Keratinocyte (primary cell): ENCODE measurements at regions not wholly inside any gene's neighbourhood (a gene's known extent, or its start where the extent isn't known, plus 50 kb on each side); places are given as distances from the start of the nearest gene placed in this dataset.

Experiments used
- DNase-seq: peaks from one replicate; pipeline ENCODE4 v3.0.0-alpha.2; 2011; ENCODE audit warnings: low read depth, missing footprints, low spot score
- FAIRE-seq: peaks from 2 replicates; lab custom pipeline; 2011; peaks lifted over from hg19 to GRCh38; lab: Jason Lieb, UNC
- H2AFZ ChIP-seq: 2 replicates; pipeline ENCODE4 v1.6.0; 2012; ENCODE audit warnings: low read length, control low read depth, inconsistent platforms; ENCODE audit not compliant: control insufficient read depth
- H3K27ac ChIP-seq: 2 replicates; pipeline ENCODE4 v1.5.1; 2011; ENCODE audit warnings: low read length; ENCODE audit not compliant: control insufficient read depth, insufficient read depth
- H3K27me3 ChIP-seq: 3 replicates; pipeline ENCODE4 v1.6.0; 2011; ENCODE audit warnings: low read length; ENCODE audit not compliant: control insufficient read depth, insufficient read depth; ENCODE audit errors: extremely low read depth
- H3K36me3 ChIP-seq, 2 experiments: 2 replicates in 1 of 2; 3 replicates in 1 of 2; pipeline ENCODE4 v1.5.1; 2011; ENCODE audit warnings: low read length in 2 of 2, mild to moderate bottlenecking in 1 of 2; ENCODE audit not compliant: control insufficient read depth in 2 of 2, insufficient read depth in 2 of 2; ENCODE audit errors: extremely low read depth in 1 of 2
- H3K4me1 ChIP-seq: 3 replicates; pipeline ENCODE4 v1.5.1; 2011; ENCODE audit warnings: low read length; ENCODE audit not compliant: control insufficient read depth, insufficient read depth; ENCODE audit errors: extremely low read depth
- H3K4me2 ChIP-seq: 3 replicates; pipeline ENCODE4 v1.6.0; 2011; ENCODE audit warnings: low read depth, low read length; ENCODE audit not compliant: control insufficient read depth, insufficient read depth; ENCODE audit errors: extremely low read depth
- H3K4me3 ChIP-seq, 3 experiments: fragments of 200-600 bp in 1 of 3; sonication (generic) in 1 of 3; 2 replicates in 2 of 3; 3 replicates in 1 of 3; pipeline ENCODE4 v1.5.1; 2011 to 2016; ENCODE audit warnings: low read length in 3 of 3, mild to moderate bottlenecking in 3 of 3, control low read depth in 2 of 3, inconsistent platforms in 1 of 3, low read depth in 1 of 3, mixed read lengths in 1 of 3, mixed run types in 1 of 3, moderate library complexity in 1 of 3; ENCODE audit not compliant: control insufficient read depth in 2 of 3, insufficient read depth in 2 of 3; ENCODE audit errors: extremely low read depth in 1 of 3
- H3K79me2 ChIP-seq: 2 replicates; pipeline ENCODE4 v1.6.0; 2012; ENCODE audit warnings: low read length; ENCODE audit not compliant: control insufficient read depth, insufficient read depth
- H3K9ac ChIP-seq: 3 replicates; pipeline ENCODE4 v1.6.0; 2011; ENCODE audit warnings: low read length; ENCODE audit not compliant: control insufficient read depth, insufficient read depth; ENCODE audit errors: extremely low read depth
- H3K9me1 ChIP-seq: 3 replicates; pipeline ENCODE4 v1.6.0; 2011; ENCODE audit warnings: low read length; ENCODE audit not compliant: control insufficient read depth, insufficient read depth; ENCODE audit errors: extremely low read depth
- H3K9me3 ChIP-seq: 2 replicates; pipeline ENCODE4 v1.5.1; 2012; ENCODE audit warnings: low read depth, low read length; ENCODE audit not compliant: control insufficient read depth
- H4K20me1 ChIP-seq: 3 replicates; pipeline ENCODE4 v1.6.0; 2011; ENCODE audit warnings: low read length; ENCODE audit not compliant: control insufficient read depth, insufficient read depth; ENCODE audit errors: extremely low read depth
- EZH2 ChIP-seq: IDR thresholded peaks from one replicate; pipeline ENCODE4 v1.6.1; 2012; ENCODE audit warnings: inconsistent platforms, mild to moderate bottlenecking, low read length, moderate library complexity
- dilution Hi-C: fragments of 300-500 bp; cut with MboI; formaldehyde crosslinking; loops from one replicate; pipeline ENCODE4 v1.7.0; 2020; ENCODE audit warnings: low sequenced_read_pairs; ENCODE audit not compliant: extremely low pct_ligation_motif_present
- TF ChIP-seq, protein P1 (sequence below), 3 experiments: IDR thresholded peaks in 1 of 3; conservative IDR thresholded peaks in 1 of 3; optimal IDR thresholded peaks in 1 of 3; 2 replicates in 2 of 3; 3 replicates in 1 of 3; pipeline versions ENCODE3 to v1.5.1; 2011; ENCODE audit warnings: low read length in 3 of 3, mild to moderate bottlenecking in 3 of 3, moderate library complexity in 2 of 3, control low read depth in 1 of 3, inconsistent platforms in 1 of 3; ENCODE audit not compliant: insufficient read depth in 2 of 3; ENCODE audit errors: extremely low read depth in 1 of 3

DNA sequence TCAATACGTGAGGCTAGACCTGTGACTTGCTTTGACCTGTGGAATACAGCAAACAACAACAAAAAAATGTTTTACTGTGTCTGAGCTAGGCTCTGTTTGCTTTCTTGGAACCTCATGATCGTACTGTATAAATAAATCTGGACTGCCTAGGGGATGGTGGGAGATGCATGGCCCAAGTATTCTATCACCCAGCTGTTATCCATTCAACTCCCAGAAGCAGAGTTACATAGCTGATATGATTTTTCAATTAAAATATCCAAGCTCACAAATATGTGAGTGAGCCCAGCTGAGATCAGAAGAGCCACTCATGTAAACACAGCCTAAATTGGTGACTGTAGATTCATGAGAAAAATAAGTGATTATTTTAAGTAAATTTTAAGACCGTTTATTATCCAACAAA lies 154.1 kb upstream of the THUMPD2 start:
- H2AFZ ChIP-seq = no peak overlapping the region
- H3K4me3 ChIP-seq = no peak overlapping the region
- TF ChIP-seq, protein P1, sequence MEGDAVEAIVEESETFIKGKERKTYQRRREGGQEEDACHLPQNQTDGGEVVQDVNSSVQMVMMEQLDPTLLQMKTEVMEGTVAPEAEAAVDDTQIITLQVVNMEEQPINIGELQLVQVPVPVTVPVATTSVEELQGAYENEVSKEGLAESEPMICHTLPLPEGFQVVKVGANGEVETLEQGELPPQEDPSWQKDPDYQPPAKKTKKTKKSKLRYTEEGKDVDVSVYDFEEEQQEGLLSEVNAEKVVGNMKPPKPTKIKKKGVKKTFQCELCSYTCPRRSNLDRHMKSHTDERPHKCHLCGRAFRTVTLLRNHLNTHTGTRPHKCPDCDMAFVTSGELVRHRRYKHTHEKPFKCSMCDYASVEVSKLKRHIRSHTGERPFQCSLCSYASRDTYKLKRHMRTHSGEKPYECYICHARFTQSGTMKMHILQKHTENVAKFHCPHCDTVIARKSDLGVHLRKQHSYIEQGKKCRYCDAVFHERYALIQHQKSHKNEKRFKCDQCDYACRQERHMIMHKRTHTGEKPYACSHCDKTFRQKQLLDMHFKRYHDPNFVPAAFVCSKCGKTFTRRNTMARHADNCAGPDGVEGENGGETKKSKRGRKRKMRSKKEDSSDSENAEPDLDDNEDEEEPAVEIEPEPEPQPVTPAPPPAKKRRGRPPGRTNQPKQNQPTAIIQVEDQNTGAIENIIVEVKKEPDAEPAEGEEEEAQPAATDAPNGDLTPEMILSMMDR (optimal IDR thresholded peaks at IDR 0.05 in 1 of 3, IDR thresholded peaks at IDR 0.05 in 1 of 3, conservative IDR thresholded peaks at IDR 0.05 in 1 of 3; ENCODE audit: extremely low read depth in 1 of 3, insufficient read depth in 2 of 3, low read length in 3 of 3) = no peak
- TF ChIP-seq EZH2 = no peak
- DNase-seq (no peak), FAIRE-seq (no peak)
- no peaks in the 10 kb centered on the region for H3K79me2 ChIP-seq
- H3K9me1 ChIP-seq = no peaks in the 10 kb centered on the region
- no peak overlapping the region for H3K9ac ChIP-seq
- H3K36me3 ChIP-seq = no peaks in the 10 kb centered on the region
- dilution Hi-C loops = no loop called here
- no peaks in the 10 kb centered on the region for H4K20me1 ChIP-seq
- no peaks in the 10 kb centered on the region for H3K27me3 ChIP-seq
- H3K27ac ChIP-seq = no peak overlapping the region
- no peaks in the 10 kb centered on the region for H3K9me3 ChIP-seq
- H3K4me1 ChIP-seq = peaks cover 5% of the 10 kb centered on the region
- H3K4me2 ChIP-seq = no peak overlapping the region

DNA sequence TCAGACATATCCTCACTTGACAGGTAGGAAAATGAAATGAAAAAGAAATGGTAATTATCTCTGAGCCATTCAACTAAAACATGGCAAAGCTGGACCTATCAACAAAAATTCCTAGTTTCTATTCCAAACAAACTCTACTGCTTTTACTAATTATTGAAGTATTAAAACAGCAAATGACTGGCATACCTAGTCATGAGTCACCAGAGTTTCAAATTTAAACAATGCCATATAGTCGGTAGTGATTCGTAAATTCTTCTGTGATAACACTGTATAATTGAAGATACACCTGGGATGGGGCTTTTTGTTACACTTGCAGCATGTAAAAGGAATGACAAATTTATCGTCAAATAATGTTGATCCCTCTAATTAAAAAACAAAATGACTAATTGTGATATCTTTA lies 153.1 kb upstream of the THUMPD2 start:
- H3K4me2 ChIP-seq = no peak overlapping the region
- H3K4me1 ChIP-seq = peaks cover 5% of the 10 kb centered on the region
- FAIRE-seq (peak; percentile 13), DNase-seq (peak; percentile 21)
- H2AFZ ChIP-seq = no peak overlapping the region
- H3K27ac ChIP-seq = no peak overlapping the region
- no peaks in the 10 kb centered on the region for H3K79me2 ChIP-seq
- no peaks in the 10 kb centered on the region for H3K36me3 ChIP-seq
- H3K4me3 ChIP-seq = no peak overlapping the region
- H3K9me3 ChIP-seq = no peaks in the 10 kb centered on the region
- no peaks in the 10 kb centered on the region for H3K9me1 ChIP-seq
- no peaks in the 10 kb centered on the region for H4K20me1 ChIP-seq
- dilution Hi-C loops = no loop called here
- H3K9ac ChIP-seq = no peak overlapping the region
- no peaks in the 10 kb centered on the region for H3K27me3 ChIP-seq
- TF ChIP-seq, protein P1 (optimal IDR thresholded peaks at IDR 0.05 in 1 of 3, IDR thresholded peaks at IDR 0.05 in 1 of 3, conservative IDR thresholded peaks at IDR 0.05 in 1 of 3; ENCODE audit: extremely low read depth in 1 of 3, insufficient read depth in 2 of 3, low read length in 3 of 3) = no peak
- TF ChIP-seq EZH2 = no peak
